ENCODE measurements at regions not wholly inside any gene's neighbourhood (a gene's known extent, or its start where the extent isn't known, plus 50 kb on each side); places are given as distances from the start of the nearest gene placed in this dataset.

GRCh38 chr10:2099321-2099720 is 362.0 kb upstream of the ADARB2 start:
- no peak overlapping the region for H3K4me3 ChIP-seq (ENCODE audit: low read depth, low read length)
- TF ChIP-seq CTCF (IDR thresholded peaks at IDR 0.05; ENCODE audit: low read depth, low read length, missing control alignments), result no peak
- DNase-seq, result no peak
- no peak overlapping the region for H3K27ac ChIP-seq
- H3K36me3 ChIP-seq (replicated peaks), result no peaks in the 10 kb centered on the region
- in situ Hi-C loops (cut with HindIII; ENCODE audit: low pct_ligation_motif_present, low sequenced_read_pairs), result no loop called here
- no peaks in the 10 kb centered on the region for H3K27me3 ChIP-seq (replicated peaks)

GRCh38 chr10:2097937-2098336 is 360.6 kb upstream of the ADARB2 start:
- in situ Hi-C loops (cut with HindIII; ENCODE audit: low pct_ligation_motif_present, low sequenced_read_pairs), result no loop called here
- no peak overlapping the region for H3K27ac ChIP-seq
- TF ChIP-seq CTCF (IDR thresholded peaks at IDR 0.05; ENCODE audit: low read depth, low read length, missing control alignments), result no peak

GRCh38 chr10:2094171-2094570 is 356.8 kb upstream of the ADARB2 start:
- no peak for DNase-seq
- TF ChIP-seq CTCF (IDR thresholded peaks at IDR 0.05; ENCODE audit: low read depth, low read length, missing control alignments), result no peak
- Histone ChIP-seq H3K27ac (no peak overlapping the region), H3K4me3 (ENCODE audit: low read depth, low read length) (no peak overlapping the region), H3K27me3 (replicated peaks) (no peaks in the 10 kb centered on the region), H3K36me3 (replicated peaks) (no peaks in the 10 kb centered on the region)
- in situ Hi-C loops (cut with HindIII; ENCODE audit: low pct_ligation_motif_present, low sequenced_read_pairs), result no loop called here

More at GRCh38 chr10:2097937-2098336, 360.6 kb upstream of the ADARB2 start:
- Histone ChIP-seq H3K27me3 (replicated peaks) (no peaks in the 10 kb centered on the region), H3K4me3 (ENCODE audit: low read depth, low read length) (no peak overlapping the region), H3K36me3 (replicated peaks) (no peaks in the 10 kb centered on the region)
- no peak for DNase-seq

GRCh38 chr10:2083591-2083990 is 346.3 kb upstream of the ADARB2 start:
- Histone ChIP-seq H3K4me3 (ENCODE audit: low read depth, low read length) (no peak overlapping the region), H3K36me3 (replicated peaks) (no peaks in the 10 kb centered on the region), H3K27ac (no peak overlapping the region), H3K27me3 (replicated peaks) (no peaks in the 10 kb centered on the region)
- in situ Hi-C loops (cut with HindIII; ENCODE audit: low pct_ligation_motif_present, low sequenced_read_pairs), result no loop called here
- TF ChIP-seq CTCF (IDR thresholded peaks at IDR 0.05; ENCODE audit: low read depth, low read length, missing control alignments), result no peak
- DNase-seq, result no peak

GRCh38 chr10:2081501-2081900 is 344.2 kb upstream of the ADARB2 start:
- Histone ChIP-seq H3K27ac (no peak overlapping the region), H3K4me3 (ENCODE audit: low read depth, low read length) (no peak overlapping the region), H3K36me3 (replicated peaks) (no peaks in the 10 kb centered on the region), H3K27me3 (replicated peaks) (no peaks in the 10 kb centered on the region)
- no peak for DNase-seq
- in situ Hi-C loops (cut with HindIII; ENCODE audit: low pct_ligation_motif_present, low sequenced_read_pairs), result no loop called here
- no peak for TF ChIP-seq CTCF (IDR thresholded peaks at IDR 0.05; ENCODE audit: low read depth, low read length, missing control alignments)

GRCh38 chr10:2079603-2080078 is 342.3 kb upstream of the ADARB2 start:
- no peak for DNase-seq
- in situ Hi-C loops (cut with HindIII; ENCODE audit: low pct_ligation_motif_present, low sequenced_read_pairs), result no loop called here
- H3K27ac ChIP-seq, result no peak overlapping the region
- H3K36me3 ChIP-seq (replicated peaks), result no peaks in the 10 kb centered on the region
- TF ChIP-seq CTCF (IDR thresholded peaks at IDR 0.05; ENCODE audit: low read depth, low read length, missing control alignments), result no peak
- H3K27me3 ChIP-seq (replicated peaks), result no peaks in the 10 kb centered on the region
- no peak overlapping the region for H3K4me3 ChIP-seq (ENCODE audit: low read depth, low read length)

All from brain microvascular endothelial cell (primary cell).